Smooth muscle cell (in vitro differentiated cells): ENCODE measurements at regions not wholly inside any gene's neighbourhood (a gene's known extent, or its start where the extent isn't known, plus 50 kb on each side); places are given as distances from the start of the nearest gene placed in this dataset.

Experiments used
- DNase-seq: peaks from one replicate; lab custom pipeline; 2025; ENCODE audit not compliant: unreplicated experiment; lab: John Stamatoyannopoulos, UW
- H2AFZ ChIP-seq: fragments of 200-600 bp; sonication (generic); 2 replicates; pipeline ENCODE4 v1.6.0; 2016; ENCODE audit warnings: antibody characterized with exemption, low read depth, mild to moderate bottlenecking
- H3F3A ChIP-seq: fragments of 200-600 bp; sonication (generic); 2 replicates; pipeline ENCODE4 v1.6.0; 2017; ENCODE audit warnings: antibody characterized with exemption, low read depth
- H3K27ac ChIP-seq: fragments of 200-600 bp; sonication (generic); 2 replicates; pipeline ENCODE4 v1.5.1; 2016; ENCODE audit warnings: low read depth, mild to moderate bottlenecking
- H3K27me3 ChIP-seq: fragments of 200-600 bp; sonication (generic); 2 replicates; pipeline ENCODE4 v1.6.1; 2016; ENCODE audit warnings: low read depth, mild to moderate bottlenecking
- H3K36me3 ChIP-seq: fragments of 200-600 bp; sonication (generic); 2 replicates; pipeline ENCODE4 v1.5.1; 2016; ENCODE audit warnings: low read depth
- H3K4me1 ChIP-seq: fragments of 200-600 bp; sonication (generic); 2 replicates; pipeline ENCODE4 v1.5.1; 2016; ENCODE audit warnings: low read depth
- H3K4me2 ChIP-seq: fragments of 200-600 bp; sonication (generic); 2 replicates; pipeline ENCODE4 v1.6.0; 2016; ENCODE audit warnings: mild to moderate bottlenecking
- H3K4me3 ChIP-seq: fragments of 200-600 bp; sonication (generic); 2 replicates; pipeline ENCODE4 v1.5.1; 2016; ENCODE audit warnings: mild to moderate bottlenecking
- H3K79me2 ChIP-seq: fragments of 200-600 bp; sonication (generic); 2 replicates; pipeline ENCODE4 v1.6.0; 2016; ENCODE audit warnings: low read depth, mild to moderate bottlenecking
- H3K9ac ChIP-seq: fragments of 200-600 bp; sonication (generic); 2 replicates; pipeline ENCODE4 v1.6.0; 2016; ENCODE audit warnings: low read depth
- H3K9me3 ChIP-seq: fragments of 200-600 bp; sonication (generic); replicated peaks from 2 replicates; pipeline ENCODE4 v1.5.1; 2016; ENCODE audit warnings: low read depth
- H4K20me1 ChIP-seq: fragments of 200-600 bp; sonication (generic); 2 replicates; pipeline ENCODE4 v1.6.0; 2016; ENCODE audit warnings: low read depth
- CTCF ChIP-seq: fragments of 200-600 bp; sonication (generic); IDR thresholded peaks from 2 replicates; pipeline ENCODE4 v1.5.1; 2017; ENCODE audit warnings: borderline replicate concordance, mild to moderate bottlenecking, antibody characterized with exemption; ENCODE audit not compliant: insufficient read depth, poor library complexity, severe bottlenecking
- WGBS: methylation state at CpG from one replicate; pipeline ENCODE4 v1.1.7; 2016; ENCODE audit warnings: low lambda C conversion rate; 5-methylcytosine and 5-hydroxymethylcytosine counted together

GRCh38 chr14:22489957-22490950 is 98.8 kb downstream of the DAD1 start:
- DNase-seq: no peak
- H3K9ac ChIP-seq: no peak overlapping the region
- WGBS: 85% methylated on average over 9 of the region's 9 CpGs
- H2AFZ ChIP-seq: no peak overlapping the region
- H3K27ac ChIP-seq: no peak overlapping the region
- H3K4me3 ChIP-seq: no peak overlapping the region
- peaks cover 6% of the 10 kb centered on the region for H3K4me1 ChIP-seq
- no peaks in the 10 kb centered on the region for H3K36me3 ChIP-seq
- H3F3A ChIP-seq: peaks cover 21% of the 10 kb centered on the region
- TF ChIP-seq CTCF: no peak
- no peaks in the 10 kb centered on the region for H3K27me3 ChIP-seq
- no peaks in the 10 kb centered on the region for H3K9me3 ChIP-seq
- H3K4me2 ChIP-seq: no peak overlapping the region
- H3K79me2 ChIP-seq: no peaks in the 10 kb centered on the region
- no peaks in the 10 kb centered on the region for H4K20me1 ChIP-seq

DNA sequence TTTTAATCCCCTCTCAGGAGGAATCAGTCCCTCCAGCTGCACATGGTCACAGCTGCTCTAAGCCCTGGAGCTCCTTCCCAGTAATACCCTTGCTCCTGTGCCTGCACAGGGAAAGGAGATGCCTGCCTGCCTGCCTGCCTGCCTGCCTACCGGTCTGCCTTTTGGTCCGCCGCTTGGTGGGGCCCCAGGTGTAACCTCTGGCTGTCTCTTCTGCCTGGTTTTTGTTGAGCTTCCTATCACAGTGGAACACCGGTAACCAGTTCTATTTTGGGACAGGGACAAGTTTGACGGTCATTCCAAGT is 99.8 kb downstream of the DAD1 start:
- Histone ChIP-seq H3K4me1 (peaks cover 15% of the 10 kb centered on the region), H3K27ac (no peak overlapping the region), H2AFZ (no peak overlapping the region), H3K4me2 (no peak overlapping the region), H3K4me3 (no peak overlapping the region), H3K79me2 (no peaks in the 10 kb centered on the region), H3F3A (peaks cover 25% of the 10 kb centered on the region), H3K36me3 (no peaks in the 10 kb centered on the region), H3K9ac (no peak overlapping the region), H4K20me1 (no peaks in the 10 kb centered on the region), H3K9me3 (no peaks in the 10 kb centered on the region), H3K27me3 (no peaks in the 10 kb centered on the region)
- no peak for DNase-seq
- TF ChIP-seq CTCF: no peak
- 67% methylated on average over 5 of the region's 5 CpGs for WGBS

DNA sequence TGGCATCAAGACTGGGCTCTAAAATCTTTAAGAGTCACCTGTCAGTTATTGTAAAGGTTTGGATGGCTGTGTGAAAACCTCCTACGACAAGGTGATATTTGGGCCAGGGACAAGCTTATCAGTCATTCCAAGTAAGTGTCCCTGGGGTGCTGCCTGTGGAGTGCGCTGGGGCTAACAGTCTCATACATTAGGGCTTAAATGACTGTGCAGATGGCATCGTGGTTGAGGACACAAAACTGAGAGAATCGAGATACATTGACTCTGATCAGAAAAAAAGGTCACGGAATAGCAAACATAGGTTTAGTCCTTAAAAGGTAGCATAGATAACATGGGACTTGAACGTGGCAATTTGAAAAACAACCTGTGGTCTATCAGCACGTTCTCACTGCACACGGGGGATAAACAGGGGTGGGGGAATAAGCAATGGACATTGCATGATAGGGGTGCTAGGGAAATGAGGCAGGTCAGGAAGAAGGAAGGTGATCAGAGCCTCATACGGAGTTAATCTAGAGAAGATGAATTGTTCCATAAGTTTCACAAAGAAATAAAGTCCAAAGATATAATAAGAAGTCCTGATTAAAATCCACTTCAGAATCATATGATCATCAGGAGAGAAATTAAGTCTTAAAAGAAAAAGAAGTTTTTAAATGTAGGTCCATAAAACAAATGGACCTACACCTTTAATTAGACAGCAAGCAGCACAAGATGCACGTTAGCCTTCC is 100.3 kb downstream of the DAD1 start:
- Histone ChIP-seq H3K36me3 (no peaks in the 10 kb centered on the region), H3K27ac (no peak overlapping the region), H3K79me2 (no peaks in the 10 kb centered on the region), H3K27me3 (no peaks in the 10 kb centered on the region), H3K9me3 (no peaks in the 10 kb centered on the region), H3K4me3 (no peak overlapping the region), H3K4me1 (peaks cover 20% of the 10 kb centered on the region), H2AFZ (no peak overlapping the region), H3F3A (peaks cover 26% of the 10 kb centered on the region), H3K4me2 (no peak overlapping the region), H4K20me1 (no peaks in the 10 kb centered on the region), H3K9ac (no peak overlapping the region)
- TF ChIP-seq CTCF: no peak
- no peak for DNase-seq
- WGBS: 81% methylated on average over 10 of the region's 10 CpGs
